AG08395 (cell line): ENCODE measurements at regions not wholly inside any gene's neighbourhood (a gene's known extent, or its start where the extent isn't known, plus 50 kb on each side); places are given as distances from the start of the nearest gene placed in this dataset.

Experiments
- DNase-seq: peaks from one replicate; pipeline ENCODE4 v3.0.0; 2012; ENCODE audit warnings: mixed read lengths, low spot score

- DNase-seq: no peak
Observed at GRCh38 chr6:170162011-170162774, 128.7 kb downstream of the DLL1 start.

DNA sequence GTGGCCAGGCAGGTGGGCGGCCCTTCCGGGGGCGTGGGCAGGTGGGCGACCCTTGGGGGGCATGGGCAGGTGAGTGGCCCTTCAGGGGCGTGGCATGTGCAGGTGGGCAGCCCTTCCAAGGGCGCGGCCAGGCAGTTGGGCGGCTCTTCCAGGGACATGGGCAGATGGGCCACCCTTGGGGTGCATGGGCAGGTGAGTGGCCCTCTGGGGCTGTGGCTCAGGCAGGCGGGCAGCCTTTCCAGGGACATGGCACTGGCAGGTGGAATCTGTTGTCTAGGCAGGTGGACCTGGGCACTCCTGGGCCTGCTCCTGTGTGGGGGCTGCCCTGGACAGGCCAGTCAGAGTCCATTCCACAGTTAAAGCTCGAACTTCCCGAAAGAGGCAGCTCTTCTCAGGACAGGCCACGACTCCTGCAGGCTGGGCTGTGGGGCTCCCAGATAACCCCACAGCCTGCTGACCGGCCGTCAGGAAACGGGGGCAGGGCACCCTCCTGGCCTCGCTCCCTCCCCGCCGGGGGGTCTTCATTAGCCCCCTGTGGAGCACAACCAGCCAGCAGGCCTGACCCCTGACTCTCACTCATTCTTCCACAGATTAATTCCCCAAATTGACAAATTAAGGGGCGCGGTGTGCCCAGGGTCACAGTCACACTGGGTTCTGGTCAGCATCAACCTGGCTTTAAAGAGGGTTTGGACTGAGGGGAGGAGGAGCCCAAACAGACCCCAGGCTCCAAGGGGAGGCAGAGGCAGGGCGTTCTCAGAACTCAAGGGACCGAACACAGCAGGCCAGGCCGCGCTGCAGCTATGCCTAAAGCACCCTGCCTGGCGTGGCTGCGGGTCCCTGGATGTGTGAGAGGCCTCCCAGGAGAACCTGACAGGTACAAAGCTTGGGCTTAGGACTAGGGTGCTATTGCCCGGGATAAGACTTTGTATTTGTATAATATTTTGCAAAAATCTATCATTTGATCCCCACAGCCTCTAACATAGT is 130.0 kb downstream of the DLL1 start:
- DNase-seq: no peak

GRCh38 chr6:170160031-170160627 is 130.7 kb downstream of the DLL1 start:
- no peak for DNase-seq

- no peak for DNase-seq
Observed at GRCh38 chr6:170159022-170159965, 131.6 kb downstream of the DLL1 start.

DNA sequence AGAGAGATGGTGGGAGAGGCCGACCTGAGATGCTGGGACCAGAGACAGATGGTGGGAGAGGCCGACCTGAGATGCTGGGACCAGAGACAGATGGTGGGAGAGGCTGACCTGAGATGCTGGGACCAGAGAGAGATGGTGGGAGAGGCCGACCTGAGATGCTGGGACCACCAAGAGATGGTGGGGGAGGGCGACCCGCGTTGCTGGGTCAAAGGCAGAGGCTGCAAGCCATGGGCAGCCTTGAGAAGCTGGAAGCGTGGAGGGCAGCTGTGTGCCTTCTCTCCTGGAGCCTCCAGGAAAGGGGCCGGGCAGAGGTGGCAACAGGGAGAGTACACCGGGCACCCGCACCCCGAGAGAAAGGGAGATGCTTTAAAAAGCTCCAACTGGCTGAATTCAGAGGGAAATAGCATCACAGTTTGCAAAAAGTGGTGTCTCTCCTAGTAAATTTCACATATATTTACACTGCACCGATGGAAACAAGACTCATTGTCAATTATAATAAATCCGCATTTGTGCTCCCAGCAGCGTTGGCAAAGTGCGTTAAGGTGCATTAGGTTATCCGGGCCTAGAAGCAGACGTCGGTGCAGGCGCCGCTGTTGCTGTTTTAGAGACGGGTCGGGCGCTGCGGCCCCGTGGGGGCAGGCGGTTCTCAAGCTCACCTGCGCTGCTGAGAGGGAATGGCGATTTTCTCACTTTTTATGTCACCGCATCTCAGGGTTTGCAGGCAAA is 132.4 kb downstream of the DLL1 start:
- DNase-seq: no peak

- DNase-seq: no peak
Observed at GRCh38 chr6:170157567-170158218, 133.2 kb downstream of the DLL1 start.

- no peak for DNase-seq
Observed at GRCh38 chr6:170156448-170157375, 134.2 kb downstream of the DLL1 start.

DNA sequence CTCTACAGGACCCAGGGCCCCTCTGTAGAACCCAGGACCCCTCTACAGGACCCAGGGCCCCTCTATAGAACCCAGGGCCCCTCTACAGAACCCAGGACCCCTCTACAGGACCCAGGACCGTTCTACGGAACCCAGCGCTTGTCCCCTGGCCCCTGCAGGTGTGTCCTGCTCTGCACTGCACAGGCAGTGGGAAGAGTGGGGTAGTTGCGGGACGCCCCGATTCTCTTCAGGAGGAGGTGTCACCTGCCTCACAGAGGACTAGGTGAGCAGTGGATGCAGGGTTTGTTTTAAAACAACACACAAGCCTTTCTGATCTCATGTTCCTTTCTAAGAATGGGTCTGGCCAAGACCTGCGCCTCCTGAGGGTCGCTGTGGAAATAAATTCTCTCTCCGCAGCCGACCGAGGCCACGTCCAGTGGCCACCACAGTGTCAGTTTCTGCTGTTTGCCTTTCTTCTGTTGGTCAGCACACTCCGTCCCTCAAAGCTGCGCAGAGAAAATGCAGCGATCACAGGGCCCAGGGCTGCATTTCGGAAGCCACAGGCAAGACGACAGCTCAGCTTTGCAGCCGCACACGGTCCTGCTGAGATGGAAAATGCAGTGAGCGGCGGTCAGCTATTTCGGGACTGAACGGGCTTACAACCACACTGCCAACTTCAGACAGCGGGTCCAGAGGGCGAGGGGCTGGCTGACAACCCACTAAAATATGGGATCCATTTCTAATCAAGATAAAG is 135.2 kb downstream of the DLL1 start:
- no peak for DNase-seq

- no peak for DNase-seq
Observed at GRCh38 chr6:170153436-170154319, 137.2 kb downstream of the DLL1 start.

DNA sequence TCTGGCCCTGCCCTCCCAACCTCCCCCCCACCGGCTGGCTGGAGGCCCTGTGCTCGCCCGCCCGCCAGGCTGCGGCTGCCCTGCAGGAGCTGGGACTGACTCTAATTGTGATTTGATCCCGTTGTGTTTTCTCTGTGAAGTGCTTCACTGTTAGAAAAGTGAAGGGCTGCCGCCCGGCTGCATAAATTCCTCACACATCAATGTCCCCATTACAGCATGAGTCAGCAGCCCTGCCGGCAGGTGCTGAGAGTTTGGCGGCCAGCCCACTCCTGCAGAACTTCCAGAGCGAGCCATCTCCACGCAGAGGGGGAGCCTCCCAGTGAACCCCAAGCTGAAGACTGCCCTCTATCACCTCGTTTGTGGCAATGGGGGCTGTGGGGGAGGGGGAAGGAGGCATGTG is 137.9 kb downstream of the DLL1 start:
- DNase-seq: no peak

- DNase-seq: no peak
Observed at GRCh38 chr6:170152124-170152926, 138.6 kb downstream of the DLL1 start.

GRCh38 chr6:170151804-170152123 is 139.1 kb downstream of the DLL1 start:
- DNase-seq: no peak

DNA sequence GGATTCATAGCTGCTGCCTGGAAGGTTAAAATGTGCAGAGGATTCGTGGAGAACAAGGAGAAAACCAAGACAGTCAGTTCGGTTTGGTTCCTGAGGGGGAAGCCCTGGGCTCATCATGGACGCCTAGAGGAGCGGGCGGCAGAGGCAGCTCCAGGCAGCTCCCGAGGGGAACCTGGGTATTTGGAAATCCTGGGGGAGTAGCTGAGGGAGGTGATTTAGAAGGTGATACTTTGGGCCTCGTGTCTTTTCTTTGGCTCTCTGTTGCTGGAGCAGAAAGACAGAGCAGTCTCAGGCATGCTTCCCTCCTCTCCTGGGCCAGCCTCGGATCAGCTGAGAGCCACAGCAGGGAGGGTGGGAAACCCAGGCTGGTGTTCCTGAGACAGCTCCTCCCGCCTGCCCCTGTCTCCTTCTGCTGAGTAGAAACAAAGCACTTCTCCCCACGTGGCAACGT is 139.5 kb downstream of the DLL1 start:
- DNase-seq: no peak

- DNase-seq: no peak
Observed at GRCh38 chr6:170150590-170150945, 140.3 kb downstream of the DLL1 start.

DNA sequence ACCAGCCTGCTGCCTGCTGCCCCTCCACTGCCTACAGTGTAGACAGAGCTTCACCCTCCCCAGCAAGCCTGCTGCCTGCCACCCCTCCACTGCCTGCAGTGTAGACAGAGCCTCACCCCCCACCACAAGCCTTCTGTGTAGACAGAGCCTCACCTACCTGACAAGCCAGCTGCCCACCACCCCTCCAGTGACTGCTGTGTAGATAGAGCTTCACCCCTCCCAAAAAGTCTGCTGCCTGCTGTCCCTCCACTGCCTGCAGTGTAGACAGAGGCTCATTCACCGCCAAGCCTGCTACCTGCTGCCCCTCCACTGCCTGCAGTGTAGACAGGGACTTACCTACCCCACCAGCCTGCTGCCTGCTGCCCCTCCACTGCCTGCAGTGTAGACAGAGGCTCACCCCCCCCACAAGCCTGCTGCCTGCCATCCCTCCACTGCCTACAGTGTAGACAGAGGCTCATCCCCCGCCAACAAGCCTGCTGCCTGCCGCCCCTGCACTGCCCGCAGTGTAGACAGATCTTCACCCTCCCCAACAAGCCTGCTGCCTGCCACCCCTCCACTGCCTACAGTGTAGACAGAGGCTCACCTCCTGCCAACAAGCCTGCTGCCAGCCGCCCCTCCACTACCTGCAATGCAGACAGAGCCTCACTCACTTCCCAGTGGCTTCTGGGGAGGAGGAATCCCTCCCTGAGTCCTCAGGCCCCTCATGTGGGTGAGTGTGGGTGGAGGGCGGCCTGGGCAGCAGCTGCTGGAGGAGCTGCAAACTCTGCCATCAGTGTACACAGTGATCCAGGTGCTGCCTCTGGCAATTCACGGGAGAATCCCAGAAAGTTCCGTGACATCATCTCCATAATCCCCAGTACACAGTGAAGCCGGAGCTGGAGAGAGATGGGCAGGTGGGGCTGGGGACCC is 140.9 kb downstream of the DLL1 start:
- DNase-seq: no peak
